BE2C (cell line): ENCODE measurements at regions not wholly inside any gene's neighbourhood (a gene's known extent, or its start where the extent isn't known, plus 50 kb on each side); places are given as distances from the start of the nearest gene placed in this dataset.

Experiments used
- DNase-seq: peaks from one replicate; pipeline ENCODE4 v3.0.0-alpha.2; 2020
- H3K27me3 ChIP-seq: fragments of 250-450 bp; sonication (Bioruptor Pico); 2 replicates; pipeline ENCODE4 v1.5.1; 2020; ENCODE audit warnings: mild to moderate bottlenecking
- H3K36me3 ChIP-seq: fragments of 250-450 bp; sonication (Bioruptor Pico); 2 replicates; pipeline ENCODE4 v1.5.1; 2020; ENCODE audit warnings: mild to moderate bottlenecking
- H3K4me1 ChIP-seq: fragments of 250-450 bp; sonication (Bioruptor Pico); 2 replicates; pipeline ENCODE4 v1.5.1; 2020
- H3K4me3 ChIP-seq: 2 replicates; pipeline ENCODE4 v1.5.1; 2011; ENCODE audit warnings: low read depth, low read length
- H3K9me3 ChIP-seq: fragments of 250-450 bp; sonication (Bioruptor Pico); 2 replicates; pipeline ENCODE4 v1.5.1; 2020
- TF ChIP-seq, protein P1 (sequence below): IDR thresholded peaks from 2 replicates; pipeline ENCODE4 v1.5.1; 2012; ENCODE audit warnings: mild to moderate bottlenecking, low read depth, low read length

DNA sequence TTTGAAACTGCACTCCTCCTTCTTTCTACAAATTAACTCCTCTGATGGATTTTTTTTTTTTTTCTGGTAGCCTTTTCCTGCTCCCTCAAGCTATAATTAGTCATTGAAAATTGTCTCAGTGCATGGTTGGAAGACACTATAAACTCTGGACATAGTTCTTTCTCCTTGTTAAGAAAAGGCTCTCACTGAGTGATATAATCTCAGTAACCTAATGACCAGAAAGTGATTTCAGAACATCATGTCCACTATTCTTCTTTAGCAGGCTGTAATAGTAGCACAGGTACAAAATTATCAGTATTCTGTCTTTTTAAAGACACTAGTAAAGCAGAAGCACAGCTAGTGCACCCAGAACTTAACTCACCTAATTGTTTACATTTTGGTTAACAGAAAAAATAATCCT is 752.6 kb upstream of the PHF14 start:
- TF ChIP-seq, protein P1, sequence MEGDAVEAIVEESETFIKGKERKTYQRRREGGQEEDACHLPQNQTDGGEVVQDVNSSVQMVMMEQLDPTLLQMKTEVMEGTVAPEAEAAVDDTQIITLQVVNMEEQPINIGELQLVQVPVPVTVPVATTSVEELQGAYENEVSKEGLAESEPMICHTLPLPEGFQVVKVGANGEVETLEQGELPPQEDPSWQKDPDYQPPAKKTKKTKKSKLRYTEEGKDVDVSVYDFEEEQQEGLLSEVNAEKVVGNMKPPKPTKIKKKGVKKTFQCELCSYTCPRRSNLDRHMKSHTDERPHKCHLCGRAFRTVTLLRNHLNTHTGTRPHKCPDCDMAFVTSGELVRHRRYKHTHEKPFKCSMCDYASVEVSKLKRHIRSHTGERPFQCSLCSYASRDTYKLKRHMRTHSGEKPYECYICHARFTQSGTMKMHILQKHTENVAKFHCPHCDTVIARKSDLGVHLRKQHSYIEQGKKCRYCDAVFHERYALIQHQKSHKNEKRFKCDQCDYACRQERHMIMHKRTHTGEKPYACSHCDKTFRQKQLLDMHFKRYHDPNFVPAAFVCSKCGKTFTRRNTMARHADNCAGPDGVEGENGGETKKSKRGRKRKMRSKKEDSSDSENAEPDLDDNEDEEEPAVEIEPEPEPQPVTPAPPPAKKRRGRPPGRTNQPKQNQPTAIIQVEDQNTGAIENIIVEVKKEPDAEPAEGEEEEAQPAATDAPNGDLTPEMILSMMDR = no peak
- H3K36me3 ChIP-seq = no peaks in the 10 kb centered on the region
- peaks cover 10% of the 10 kb centered on the region for H3K4me1 ChIP-seq
- no peak overlapping the region for H3K4me3 ChIP-seq
- no peaks in the 10 kb centered on the region for H3K9me3 ChIP-seq
- H3K27me3 ChIP-seq = no peaks in the 10 kb centered on the region
- DNase-seq = no peak

DNA sequence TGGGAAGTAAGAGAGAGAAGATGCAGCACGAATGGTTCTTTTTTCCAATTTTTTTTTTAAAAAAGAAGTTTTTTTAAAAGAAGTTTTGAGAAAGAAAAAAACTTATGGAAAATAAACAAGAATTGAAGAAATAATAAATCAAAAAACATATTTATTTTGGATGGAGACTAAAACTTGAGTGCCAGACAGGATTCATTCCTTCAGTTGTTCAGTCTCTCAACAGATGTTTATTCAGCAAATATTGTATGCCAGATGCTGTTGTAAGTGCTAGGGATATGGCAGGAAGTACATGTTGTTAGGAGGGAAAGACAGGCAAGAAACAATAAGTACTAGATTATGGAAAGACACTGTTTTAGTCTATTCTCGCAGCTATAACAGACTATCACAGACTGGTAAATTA is 750.7 kb upstream of the PHF14 start:
- DNase-seq = no peak
- Histone ChIP-seq H3K4me1 (peaks cover 10% of the 10 kb centered on the region), H3K27me3 (no peaks in the 10 kb centered on the region), H3K36me3 (no peaks in the 10 kb centered on the region), H3K4me3 (no peak overlapping the region), H3K9me3 (no peaks in the 10 kb centered on the region)
- TF ChIP-seq, protein P1 = no peak

DNA sequence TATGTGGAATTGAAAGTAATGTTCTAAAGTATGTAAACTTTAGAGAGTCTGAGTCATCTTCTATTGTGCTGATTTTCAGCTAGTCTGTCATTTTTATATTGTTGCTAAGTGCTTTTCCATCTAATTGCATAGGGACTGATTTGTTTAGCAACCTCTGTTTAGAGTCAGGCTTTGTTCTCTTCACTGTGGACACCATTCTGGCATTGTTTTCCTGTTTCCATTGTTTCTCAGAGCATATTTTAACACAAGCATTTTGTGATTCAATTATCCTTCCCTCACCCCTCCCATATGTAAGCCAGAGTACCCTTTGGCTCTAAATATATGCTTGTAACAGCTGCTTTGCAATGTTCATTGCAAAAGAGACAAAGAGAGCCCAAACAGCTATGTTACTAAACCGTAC is 748.4 kb upstream of the PHF14 start:
- Histone ChIP-seq H3K36me3 (no peaks in the 10 kb centered on the region), H3K9me3 (no peaks in the 10 kb centered on the region), H3K27me3 (no peaks in the 10 kb centered on the region), H3K4me1 (peaks cover 10% of the 10 kb centered on the region), H3K4me3 (no peak overlapping the region)
- TF ChIP-seq, protein P1 = no peak
- DNase-seq = no peak

DNA sequence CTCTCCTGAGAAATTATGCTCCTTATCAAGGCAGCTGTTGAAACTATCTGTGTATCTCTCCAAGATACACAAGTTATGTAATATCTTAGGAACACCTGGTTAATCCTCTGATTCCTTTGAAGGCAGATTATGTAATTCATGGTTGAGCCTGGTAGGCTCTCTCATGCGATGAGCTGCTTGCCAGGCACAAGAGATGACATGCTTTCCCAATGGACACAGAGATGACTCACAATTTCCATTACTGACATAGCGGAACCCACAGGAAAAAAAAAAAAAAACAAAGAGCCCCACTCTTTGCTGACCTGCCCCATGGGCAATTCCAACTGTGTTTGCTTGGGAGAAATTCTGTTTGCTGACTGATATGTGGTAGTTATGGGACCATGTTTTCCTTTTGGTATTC is 736.4 kb upstream of the PHF14 start:
- Histone ChIP-seq H3K36me3 (no peaks in the 10 kb centered on the region), H3K27me3 (no peaks in the 10 kb centered on the region), H3K9me3 (no peaks in the 10 kb centered on the region), H3K4me1 (peaks cover 3% of the 10 kb centered on the region), H3K4me3 (no peak overlapping the region)
- TF ChIP-seq, protein P1 = no peak
- DNase-seq = peak; percentile 20

DNA sequence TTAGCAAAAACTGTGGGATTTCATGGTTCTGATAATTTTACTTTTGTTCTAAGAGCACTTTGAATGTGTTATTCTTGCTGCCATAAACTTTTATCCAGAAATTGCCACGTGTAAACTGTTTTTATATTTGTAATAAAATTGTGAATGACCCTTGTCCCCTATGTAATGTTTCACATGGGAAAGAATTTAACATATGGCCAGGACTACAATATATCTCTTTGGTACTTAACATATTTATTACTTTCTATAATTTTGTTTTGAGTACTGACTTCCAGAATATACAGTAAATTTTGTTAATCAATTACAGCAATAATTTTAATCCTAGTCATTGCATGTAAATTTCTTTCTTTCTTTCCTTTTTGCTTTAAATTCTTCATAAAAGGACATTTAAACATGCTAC is 735.0 kb upstream of the PHF14 start:
- no peaks in the 10 kb centered on the region for H3K27me3 ChIP-seq
- H3K4me3 ChIP-seq = no peak overlapping the region
- TF ChIP-seq, protein P1 = no peak
- no peak for DNase-seq
- H3K36me3 ChIP-seq = no peaks in the 10 kb centered on the region
- H3K4me1 ChIP-seq = peaks cover 3% of the 10 kb centered on the region
- no peaks in the 10 kb centered on the region for H3K9me3 ChIP-seq

DNA sequence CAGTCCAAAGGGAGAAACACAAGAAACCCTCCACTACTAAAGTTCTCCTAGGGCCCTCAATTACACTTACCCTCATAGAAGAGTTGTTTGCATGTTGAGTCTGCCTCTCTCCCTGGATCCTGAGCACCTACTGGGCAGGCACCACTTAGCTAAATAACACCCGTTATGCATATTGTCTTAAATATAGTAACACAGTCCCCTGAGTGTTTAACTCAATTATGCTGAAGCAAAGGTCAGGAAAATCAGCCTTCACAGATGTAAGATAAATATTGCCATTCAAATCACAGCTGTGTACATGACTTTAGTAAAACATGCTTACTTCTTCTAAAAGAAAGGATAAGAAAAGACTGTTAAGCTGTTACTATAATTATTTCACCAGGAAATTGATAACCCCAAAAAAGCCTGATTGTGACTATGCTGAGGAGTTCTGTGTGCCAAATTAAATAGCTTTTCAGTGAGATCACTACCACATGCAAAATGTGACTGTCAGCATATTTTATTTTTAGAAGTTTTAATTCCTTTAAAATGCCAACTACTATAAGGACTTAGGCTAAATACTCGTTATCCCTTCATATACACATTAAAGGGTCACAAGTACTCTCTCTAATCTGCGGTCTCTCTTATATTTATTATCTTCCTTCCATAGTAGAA is 733.9 kb upstream of the PHF14 start:
- no peaks in the 10 kb centered on the region for H3K27me3 ChIP-seq
- TF ChIP-seq, protein P1 = no peak
- H3K9me3 ChIP-seq = no peaks in the 10 kb centered on the region
- H3K36me3 ChIP-seq = no peaks in the 10 kb centered on the region
- H3K4me3 ChIP-seq = no peak overlapping the region
- no peak for DNase-seq
- peaks cover 3% of the 10 kb centered on the region for H3K4me1 ChIP-seq
